ENCODE measurements at regions not wholly inside any gene's neighbourhood (a gene's known extent, or its start where the extent isn't known, plus 50 kb on each side); places are given as distances from the start of the nearest gene placed in this dataset.

DNA sequence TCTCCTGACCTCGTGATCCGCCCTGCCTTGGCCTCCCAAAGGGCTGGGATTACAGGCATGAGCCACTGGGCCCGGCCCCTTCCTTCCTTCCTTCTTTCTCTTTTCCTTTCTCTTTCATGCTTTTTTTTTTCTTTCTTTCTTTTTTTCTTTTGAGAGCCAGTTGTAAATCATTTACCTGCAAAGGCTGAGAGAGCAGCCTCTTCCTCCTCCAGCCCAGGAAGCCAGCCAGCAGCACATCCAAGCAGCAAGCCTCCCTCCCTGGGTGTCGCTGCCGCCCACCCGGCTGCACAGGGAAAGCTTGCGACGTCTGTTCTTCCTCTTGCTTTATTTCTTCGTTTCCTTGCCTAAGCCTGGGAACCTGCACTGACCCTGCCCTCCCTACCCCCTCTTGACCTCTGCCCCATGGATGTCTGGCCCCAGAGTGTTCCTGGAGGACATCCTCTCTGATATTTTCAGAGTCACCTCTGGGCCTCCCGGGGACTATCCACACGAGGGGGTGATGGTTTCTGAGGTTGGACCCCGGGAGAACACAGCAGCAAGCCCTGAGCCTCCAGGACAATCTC is 62.8 kb upstream of the MYL10 start:
- TF ChIP-seq EP300 (IDR thresholded peaks at IDR 0.05) (no peak), EHMT2 (IDR thresholded peaks at IDR 0.05; ENCODE audit: low read depth) (no peak), ESRRA (IDR thresholded peaks at IDR 0.05; ENCODE audit: borderline replicate concordance, low read length) (no peak), POLR2A (IDR thresholded peaks at IDR 0.05; ENCODE audit: low read length) (no peak)
- TF ChIP-seq, protein P1, sequence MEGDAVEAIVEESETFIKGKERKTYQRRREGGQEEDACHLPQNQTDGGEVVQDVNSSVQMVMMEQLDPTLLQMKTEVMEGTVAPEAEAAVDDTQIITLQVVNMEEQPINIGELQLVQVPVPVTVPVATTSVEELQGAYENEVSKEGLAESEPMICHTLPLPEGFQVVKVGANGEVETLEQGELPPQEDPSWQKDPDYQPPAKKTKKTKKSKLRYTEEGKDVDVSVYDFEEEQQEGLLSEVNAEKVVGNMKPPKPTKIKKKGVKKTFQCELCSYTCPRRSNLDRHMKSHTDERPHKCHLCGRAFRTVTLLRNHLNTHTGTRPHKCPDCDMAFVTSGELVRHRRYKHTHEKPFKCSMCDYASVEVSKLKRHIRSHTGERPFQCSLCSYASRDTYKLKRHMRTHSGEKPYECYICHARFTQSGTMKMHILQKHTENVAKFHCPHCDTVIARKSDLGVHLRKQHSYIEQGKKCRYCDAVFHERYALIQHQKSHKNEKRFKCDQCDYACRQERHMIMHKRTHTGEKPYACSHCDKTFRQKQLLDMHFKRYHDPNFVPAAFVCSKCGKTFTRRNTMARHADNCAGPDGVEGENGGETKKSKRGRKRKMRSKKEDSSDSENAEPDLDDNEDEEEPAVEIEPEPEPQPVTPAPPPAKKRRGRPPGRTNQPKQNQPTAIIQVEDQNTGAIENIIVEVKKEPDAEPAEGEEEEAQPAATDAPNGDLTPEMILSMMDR (IDR thresholded peaks at IDR 0.05), result no peak
- TF ChIP-seq, protein P2, sequence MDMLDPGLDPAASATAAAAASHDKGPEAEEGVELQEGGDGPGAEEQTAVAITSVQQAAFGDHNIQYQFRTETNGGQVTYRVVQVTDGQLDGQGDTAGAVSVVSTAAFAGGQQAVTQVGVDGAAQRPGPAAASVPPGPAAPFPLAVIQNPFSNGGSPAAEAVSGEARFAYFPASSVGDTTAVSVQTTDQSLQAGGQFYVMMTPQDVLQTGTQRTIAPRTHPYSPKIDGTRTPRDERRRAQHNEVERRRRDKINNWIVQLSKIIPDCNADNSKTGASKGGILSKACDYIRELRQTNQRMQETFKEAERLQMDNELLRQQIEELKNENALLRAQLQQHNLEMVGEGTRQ (IDR thresholded peaks at IDR 0.05), result no peak
- TF ChIP-seq, protein P3, sequence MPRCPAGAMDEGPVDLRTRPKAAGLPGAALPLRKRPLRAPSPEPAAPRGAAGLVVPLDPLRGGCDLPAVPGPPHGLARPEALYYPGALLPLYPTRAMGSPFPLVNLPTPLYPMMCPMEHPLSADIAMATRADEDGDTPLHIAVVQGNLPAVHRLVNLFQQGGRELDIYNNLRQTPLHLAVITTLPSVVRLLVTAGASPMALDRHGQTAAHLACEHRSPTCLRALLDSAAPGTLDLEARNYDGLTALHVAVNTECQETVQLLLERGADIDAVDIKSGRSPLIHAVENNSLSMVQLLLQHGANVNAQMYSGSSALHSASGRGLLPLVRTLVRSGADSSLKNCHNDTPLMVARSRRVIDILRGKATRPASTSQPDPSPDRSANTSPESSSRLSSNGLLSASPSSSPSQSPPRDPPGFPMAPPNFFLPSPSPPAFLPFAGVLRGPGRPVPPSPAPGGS (IDR thresholded peaks at IDR 0.05), result no peak
